Fibroblast of peridontal ligament (primary cell): ENCODE measurements at regions not wholly inside any gene's neighbourhood (a gene's known extent, or its start where the extent isn't known, plus 50 kb on each side); places are given as distances from the start of the nearest gene placed in this dataset.
"Not testable (repeated sequence)": the region's sequence is repeated elsewhere in the genome, so short reads cannot be mapped to it uniquely, and the experiment has no call there.

ENCODE experiments used
- DNase-seq: peaks from one replicate; pipeline ENCODE4 v3.0.0-alpha.2; 2010; ENCODE audit errors: extremely low read depth

- DNase-seq, result not testable (repeated sequence)
These were observed 58.8 kb upstream of the ANKRD30BL start for GRCh38 chr2:132220589-132220988.

DNA sequence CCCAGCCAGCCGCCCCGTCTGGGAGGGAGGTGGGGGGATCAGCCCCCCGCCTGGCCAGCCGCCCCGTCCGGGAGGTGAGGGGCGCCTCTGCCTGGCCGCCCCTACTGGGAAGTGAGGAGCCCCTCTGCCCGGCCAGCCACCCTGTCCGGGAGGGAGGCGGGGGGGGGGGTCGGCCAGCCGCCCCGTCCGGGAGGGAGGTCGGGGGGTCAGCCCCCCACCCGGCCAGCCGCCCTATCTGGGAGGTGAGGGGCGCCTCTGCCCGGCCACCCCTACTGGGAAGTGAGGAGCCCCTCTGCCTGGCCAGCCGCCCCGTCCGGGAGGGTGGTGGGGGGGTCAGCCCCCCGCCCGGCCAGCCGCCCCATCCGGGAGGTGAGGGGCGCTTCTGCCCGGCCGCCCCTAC, 60.1 kb upstream of the ANKRD30BL start:
- DNase-seq, result not testable (repeated sequence)

DNA sequence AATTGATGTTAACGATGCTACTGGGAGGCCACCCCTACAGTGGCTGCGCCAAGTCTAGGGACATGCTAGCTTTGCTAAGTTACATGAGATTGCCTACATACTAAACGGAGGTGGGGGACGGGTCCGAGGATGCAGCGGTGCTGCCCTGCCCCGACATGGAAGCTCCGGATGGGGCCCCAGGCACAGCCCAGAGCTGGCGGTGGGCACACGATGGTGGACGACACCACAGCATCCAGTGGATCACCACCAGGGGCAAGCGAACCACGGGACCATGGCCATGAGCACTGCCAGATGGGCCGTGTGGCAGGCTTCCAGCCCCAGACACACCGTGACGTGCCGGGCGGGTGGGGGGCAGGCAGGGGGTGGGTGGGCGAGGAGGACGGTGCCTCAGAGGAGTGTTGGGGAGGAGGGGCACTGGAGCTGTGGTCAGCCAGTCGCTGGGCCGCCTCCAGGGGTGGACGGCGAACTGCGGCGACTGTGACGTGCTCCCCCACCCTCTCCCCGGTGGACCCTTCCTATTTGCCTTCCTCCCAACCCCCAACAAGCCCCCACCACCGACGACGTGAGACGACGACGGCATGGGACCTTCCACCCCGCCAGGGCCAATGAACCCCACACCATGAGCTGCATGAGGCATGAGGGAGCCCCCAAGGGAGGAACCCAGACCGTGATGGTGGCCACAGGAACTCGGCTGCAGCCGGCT, 90.6 kb upstream of the ANKRD30BL start:
- no peak for DNase-seq

- DNase-seq, result no peak
These were observed 91.1 kb upstream of the ANKRD30BL start for GRCh38 chr2:132252894-132253264.

DNA sequence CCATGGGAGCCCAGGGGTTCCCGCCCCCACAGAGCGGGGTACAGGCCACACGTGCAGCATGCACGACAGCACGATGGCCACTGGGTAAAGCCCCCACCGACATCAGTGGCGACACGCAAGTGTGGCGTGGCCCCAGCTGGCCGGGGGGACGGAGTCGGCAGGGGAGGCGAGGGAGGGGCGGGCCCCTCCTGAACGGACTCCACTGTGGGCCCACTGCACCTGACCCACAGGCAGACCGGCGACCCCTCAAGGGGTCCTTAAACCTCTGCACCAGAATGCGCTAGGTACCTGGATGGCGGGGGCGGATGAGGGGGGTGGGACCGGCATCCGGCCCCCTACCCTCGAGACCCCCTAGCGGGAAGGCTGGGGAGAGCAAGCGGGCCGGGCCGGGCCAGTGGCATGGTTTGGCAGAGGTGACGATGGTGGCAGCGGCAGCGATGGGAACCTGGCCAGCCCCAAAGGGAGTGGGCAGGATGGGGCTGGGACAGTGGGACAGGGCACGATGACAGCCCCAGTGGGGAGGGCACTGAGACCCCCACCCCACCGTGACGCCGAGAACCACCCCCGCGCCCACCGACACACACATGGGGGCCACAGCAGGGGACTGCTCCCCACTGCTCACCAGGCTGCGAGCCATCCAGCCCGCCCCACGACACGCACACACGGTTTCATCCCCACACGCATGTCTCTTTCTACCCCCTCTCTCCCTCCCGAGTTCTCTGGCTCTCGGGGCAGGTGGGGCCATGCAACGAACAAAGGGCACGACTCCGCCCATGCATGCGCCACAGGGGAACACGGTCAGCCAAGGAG, 91.9 kb upstream of the ANKRD30BL start:
- no peak for DNase-seq

DNA sequence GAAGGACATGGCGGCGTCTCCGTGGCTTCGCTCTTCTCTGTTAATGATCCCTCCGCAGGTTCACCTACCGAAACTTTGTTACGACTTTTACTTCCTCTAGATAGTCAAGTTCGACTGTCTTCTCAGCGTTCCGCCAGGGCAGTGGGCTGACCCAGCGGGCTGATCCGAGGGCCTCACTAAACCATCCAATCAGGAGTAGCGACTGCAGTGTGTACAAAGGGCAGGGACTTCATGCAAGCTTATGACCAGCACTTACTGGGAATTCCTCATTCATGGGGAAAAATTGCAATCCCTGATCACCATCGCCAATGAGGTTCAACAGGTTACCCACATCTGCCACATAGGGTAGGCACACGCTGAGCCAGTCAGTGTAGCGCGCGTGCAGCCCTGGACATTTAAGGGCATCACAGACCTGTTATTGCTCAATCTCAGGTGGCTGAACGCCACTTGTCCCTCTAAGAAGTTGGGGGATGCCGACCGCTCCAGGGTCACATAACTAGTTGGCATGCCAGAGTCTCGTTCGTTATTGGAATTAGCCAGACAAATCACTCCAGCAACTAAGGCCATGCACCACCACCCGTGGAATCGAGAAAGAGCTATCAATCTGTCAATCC, 92.7 kb upstream of the ANKRD30BL start:
- not testable (repeated sequence) for DNase-seq

DNA sequence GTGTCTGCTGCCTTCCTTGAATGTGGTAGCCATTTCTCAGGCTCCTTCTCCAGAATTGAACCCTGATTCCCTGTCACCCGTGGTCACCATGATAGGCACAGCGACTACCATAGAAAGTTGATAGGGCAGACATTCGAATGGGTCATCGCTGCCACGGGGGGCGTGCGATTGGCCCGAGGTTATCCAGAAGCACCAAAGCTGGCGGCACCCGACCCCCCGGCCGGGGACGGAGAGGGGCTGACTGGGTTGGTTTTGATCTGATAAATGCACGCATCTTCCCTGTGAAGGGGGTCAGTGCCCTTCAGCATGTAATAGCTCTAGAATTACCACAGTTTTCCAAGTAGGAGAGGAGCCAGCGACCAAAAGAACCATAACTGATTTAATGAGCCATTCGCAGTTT, 94.0 kb upstream of the ANKRD30BL start:
- DNase-seq, result no peak

- no peak for DNase-seq
These were observed 94.6 kb upstream of the ANKRD30BL start for GRCh38 chr2:132256251-132256902.

DNA sequence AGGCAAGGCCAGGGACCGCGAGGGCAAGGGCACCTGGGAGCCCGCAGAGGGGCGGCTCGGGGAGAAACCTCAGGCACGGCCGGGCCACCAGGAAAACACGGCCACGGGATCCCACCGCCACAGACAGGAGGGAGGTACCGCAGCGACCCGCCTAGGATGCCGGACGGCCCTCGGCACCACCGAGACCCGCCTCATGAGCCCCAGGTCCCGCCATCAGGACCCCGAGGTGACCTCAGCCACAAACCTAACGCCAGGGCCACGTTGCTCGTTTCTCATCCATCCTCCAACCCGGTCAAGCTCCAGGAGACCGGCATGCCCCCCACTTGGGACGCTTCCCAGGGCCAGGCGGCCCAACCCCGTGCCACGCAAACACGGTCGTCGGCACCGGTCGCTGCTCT, 95.2 kb upstream of the ANKRD30BL start:
- not testable (repeated sequence) for DNase-seq

DNA sequence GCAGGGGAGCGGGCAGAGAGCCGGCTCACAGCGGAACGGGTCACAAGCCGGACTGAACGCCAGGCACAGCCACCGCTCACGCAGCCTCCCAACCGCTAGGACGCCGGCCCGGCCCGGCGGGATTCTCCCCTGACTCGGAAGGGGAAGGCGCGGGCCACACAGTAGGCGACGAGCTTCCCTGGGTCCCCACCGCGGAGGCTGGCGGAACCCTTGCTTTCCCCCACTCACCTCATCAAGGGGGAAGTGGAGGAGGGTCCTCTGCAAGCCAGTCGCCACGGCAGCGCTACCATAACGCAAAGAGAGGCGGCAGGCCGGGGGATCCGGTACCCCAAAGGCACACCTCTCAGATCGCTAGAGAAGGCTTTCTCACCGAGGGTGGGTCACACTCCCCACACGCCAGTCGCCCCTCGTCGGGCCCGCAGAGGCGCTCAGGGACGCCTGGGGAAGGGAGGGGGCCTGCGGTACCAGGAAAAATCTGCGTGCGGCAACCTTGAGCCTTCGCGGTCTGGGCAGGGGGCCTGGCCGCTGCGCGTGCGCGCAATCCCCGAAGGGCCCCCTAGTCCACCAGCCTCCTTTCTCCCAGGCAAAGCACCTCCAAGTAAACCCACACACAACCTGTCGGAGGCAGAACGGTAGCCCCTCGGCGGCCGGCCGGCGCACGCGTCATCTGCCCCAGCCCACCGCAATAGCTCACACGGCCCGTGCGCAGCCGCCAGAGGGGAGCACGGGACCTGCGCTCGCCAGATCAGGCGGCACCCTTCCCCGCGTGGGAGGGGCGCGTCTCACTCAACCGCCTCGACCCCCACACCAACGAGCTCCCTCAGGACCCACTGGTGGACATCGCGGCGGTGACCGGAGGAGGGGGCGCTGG, 95.8 kb upstream of the ANKRD30BL start:
- not testable (repeated sequence) for DNase-seq

DNA sequence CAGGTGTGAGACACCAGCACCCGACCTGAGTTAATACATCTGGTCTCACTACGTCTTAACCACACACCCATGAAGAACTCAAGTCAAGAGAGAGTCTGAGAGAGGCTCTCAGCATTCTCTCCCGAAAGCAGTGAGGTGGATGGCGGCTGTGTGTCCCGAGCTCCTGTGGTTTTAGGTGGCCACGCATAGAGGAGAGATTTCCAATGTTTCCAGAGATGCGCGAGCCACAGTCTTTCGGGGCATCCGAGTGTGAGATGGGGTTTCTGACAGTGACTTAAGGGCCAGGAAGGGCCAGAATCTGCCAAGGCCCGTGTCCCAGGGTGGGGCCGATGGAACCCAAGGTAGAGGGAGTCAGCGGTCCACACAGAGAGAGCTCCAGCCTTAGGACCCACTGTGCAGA, 97.5 kb upstream of the ANKRD30BL start:
- not testable (repeated sequence) for DNase-seq

DNA sequence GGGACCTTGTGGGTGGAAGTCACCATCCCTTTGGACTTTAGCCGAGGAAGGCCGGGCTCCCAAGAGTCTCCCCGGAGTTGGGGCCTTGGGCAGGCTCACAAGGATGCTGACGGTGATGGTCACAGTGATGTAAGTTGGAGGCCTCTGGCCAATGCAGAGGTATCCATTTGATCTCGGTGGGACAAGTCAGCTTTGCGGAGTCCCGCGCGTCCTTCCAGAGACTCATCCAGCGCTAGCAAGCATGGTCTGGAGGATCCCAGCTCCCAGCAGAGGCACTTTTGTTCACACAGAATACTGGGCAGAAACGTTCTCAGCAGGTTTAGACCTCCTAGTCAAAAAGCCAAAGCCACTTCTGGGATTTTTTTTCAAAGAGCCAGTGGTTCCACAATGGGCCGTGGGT, 103.8 kb upstream of the ANKRD30BL start:
- DNase-seq, result not testable (repeated sequence)

GRCh38 chr2:132267105-132267497, 105.3 kb upstream of the ANKRD30BL start:
- DNase-seq, result no peak

DNA sequence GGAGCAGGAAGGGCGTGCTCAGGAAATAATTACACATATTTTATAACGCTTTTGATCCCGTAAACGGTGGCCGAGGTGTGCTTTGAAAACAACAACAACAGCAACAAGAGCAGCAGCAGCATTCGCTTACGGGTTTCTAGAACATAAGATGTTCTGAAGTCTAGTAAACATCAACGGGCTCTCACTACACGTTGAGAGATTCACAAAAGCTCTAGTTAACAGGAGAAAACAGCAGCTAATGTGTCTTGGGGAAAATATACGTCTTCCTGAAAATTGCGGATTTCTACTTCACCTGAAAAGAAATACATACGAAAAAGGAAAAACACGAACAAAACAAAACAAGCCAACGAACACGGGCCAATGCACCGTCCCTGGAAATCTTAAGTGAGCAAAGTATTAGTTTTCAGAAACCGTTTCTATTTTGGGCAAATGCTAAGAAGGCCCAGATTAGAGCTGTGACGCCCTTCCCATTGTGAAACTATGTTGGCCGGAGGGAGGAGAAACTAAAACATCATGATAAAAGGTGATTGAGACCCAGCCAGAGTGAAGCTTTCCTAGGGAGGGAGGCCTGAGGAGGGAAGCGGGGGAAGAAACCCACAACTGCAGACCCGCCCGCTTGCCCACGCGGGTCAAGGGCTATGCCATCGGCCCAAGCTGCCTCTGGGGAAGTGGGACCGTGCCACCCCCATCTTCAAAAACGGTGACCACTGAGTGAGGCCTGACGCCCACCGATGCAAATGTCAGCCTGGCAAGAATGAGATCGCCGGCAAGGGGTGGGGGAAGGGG, 105.9 kb upstream of the ANKRD30BL start:
- DNase-seq, result peak; percentile 64

GRCh38 chr2:132268284-132268976, 106.7 kb upstream of the ANKRD30BL start:
- DNase-seq, result peak; percentile 48

DNA sequence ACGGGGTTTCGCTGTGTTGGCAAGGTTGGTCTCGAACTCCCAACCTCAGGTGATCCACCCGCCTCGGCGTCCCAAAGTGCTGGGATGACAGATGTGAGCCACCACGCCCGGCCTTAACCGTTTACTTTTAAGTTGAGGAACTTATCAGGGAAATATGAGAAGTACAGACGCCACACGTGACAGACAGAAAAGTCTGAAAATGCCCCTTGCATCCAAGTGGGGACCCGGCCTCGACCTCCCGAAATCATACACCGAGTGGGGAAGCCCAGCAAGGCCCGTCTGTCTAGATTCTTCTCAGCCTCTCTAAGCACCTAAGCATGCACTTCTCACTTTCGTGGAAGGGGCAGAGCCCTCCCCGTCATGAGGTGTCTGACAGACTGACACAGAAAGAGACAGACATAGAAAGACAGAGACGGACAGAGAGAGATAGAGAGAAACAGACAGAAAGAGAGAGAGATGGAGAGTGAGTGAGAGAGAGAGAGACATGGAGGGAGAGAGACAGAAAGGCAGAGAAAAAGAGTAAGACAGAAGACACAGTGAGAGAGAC, 107.3 kb upstream of the ANKRD30BL start:
- DNase-seq, result no peak

- no peak for DNase-seq
These were observed 108.5 kb upstream of the ANKRD30BL start for GRCh38 chr2:132270255-132270654.

- peak; percentile 7 for DNase-seq
These were observed 109.3 kb upstream of the ANKRD30BL start for GRCh38 chr2:132270981-132271546.

GRCh38 chr2:132271794-132272193, 110.0 kb upstream of the ANKRD30BL start:
- DNase-seq, result not testable (repeated sequence)
